ENCODE measurements at regions not wholly inside any gene's neighbourhood (a gene's known extent, or its start where the extent isn't known, plus 50 kb on each side); places are given as distances from the start of the nearest gene placed in this dataset.

GRCh38 chr5:19189176-19189575 is 798.8 kb downstream of the CDH18 start:
- TF ChIP-seq EZH2 (IDR thresholded peaks at IDR 0.05; ENCODE audit: low read length): no peak
- no peak for TF ChIP-seq CTCF (optimal IDR thresholded peaks at IDR 0.05 in 1 of 3, IDR thresholded peaks at IDR 0.05 in 1 of 3, conservative IDR thresholded peaks at IDR 0.05 in 1 of 3; ENCODE audit: extremely low read depth in 1 of 3, insufficient read depth in 2 of 3, low read length in 3 of 3)
